Activated T-cell treated with anti-CD3 and anti-CD28 coated beads for 1 hour (primary cell): ENCODE measurements at regions not wholly inside any gene's neighbourhood (a gene's known extent, or its start where the extent isn't known, plus 50 kb on each side); places are given as distances from the start of the nearest gene placed in this dataset.
"Not testable (repeated sequence)": the region's sequence is repeated elsewhere in the genome, so short reads cannot be mapped to it uniquely, and the experiment has no call there.

Experiments used
- DNase-seq: peaks from one replicate; pipeline ENCODE4 v3.0.0-alpha.2; 2020; ENCODE audit warnings: low read depth

DNA sequence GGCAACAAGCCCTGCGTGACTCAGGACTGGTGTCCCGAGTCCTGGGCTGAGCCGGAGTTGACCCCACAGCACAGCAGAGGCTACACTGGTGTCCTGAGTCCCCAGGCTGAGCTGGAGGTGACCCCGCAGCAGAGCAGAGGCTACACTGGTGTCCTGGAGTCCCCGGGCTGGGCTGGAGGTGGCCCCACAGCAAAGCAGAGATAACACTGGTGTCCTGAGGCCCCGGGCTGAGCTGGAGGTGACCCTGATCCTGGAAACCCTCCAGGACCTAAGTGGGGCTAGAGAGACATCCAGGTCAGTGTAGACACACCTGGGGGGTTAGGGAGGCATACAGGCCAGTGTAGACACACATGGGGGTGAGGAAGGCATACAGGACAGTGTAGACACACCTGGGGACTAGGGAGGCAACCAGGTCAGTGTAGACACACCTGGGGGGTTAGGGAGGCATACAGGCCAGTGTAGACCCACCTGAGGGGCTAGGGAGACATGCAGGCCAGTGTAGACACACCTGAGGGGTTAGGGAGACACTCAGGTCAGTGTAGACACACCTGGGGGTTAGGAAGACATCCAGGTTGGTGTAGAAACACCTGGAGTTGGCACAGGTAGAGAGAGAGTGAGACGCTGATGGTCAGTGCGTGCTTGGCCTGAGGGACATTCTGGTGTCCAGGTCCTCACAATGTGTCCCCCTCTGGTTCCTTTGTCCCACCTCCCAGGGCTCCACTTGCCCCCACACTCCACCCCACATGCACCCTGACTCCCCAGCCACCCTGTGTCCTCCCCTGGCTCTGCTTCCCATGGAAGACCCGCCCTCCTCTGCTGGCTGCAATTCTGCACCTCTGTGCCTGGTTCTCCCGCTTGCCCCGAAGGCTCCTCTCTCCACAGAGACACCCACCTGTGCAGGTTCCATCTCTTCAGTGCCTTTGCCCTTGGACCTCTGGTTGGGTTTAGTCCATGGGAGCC is 321.6 kb upstream of the SFSWAP start:
- no peak for DNase-seq

DNA sequence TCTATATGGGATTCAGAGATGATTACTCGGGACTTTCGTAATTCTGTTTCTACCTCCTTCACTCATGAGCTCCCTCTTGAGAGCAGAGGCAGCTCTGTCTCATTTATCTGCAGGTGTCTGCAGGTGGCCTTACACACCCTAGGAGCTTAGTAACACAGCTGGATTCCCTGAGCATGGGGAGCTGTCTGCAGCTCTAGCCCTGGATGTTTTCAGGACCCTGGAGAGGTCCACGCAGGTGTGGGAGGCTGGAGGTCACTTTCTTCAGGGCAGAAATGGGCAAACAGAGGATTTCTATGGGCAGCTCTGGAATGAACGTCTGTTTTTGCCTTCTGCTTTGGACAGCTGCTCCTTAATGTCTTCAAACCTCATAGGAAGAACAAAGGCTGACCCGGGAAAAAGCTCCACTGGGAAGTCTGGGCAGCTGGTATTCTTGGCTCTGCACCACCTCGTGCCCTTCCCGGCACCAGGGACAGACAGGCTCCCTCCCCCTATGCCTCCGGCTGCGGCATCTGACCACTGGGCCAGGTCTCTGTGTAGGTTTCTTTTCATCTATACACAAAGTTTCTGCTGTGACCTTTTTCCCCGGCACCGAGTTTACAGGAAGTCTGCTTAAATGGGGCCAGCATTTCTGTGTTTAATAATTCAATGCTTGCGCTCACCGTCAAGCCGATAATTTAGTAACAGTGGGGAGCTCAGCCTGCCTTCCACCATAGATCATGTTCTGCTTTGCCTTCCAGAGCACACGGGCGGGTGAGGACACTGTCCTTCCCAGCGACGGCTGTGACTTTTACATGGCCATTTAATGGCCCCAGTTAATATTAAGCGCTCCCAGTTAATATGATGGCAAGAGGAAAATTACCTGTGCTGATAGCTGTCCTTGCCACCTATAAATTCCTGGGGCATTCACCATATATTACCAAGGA is 320.2 kb upstream of the SFSWAP start:
- no peak for DNase-seq

DNA sequence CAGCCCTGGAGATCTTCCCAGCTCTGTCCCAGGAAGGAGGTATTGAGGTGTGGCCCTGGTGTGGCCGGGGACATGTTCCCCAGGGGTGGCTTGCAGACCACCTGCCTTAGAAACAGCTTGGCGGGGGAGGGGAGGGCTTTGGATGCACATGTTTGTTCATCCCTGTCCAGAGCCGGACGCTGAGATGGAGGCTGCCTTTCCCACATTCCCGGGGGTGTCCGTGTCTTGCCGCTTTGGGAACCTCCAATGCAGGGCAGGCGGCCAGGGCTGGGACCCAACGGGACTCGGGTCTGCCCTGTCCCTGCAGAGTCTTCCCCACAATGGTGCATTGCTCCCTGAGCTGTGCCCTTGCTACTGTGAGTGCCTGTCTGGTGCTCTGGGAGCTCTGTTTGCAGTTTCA is 319.5 kb upstream of the SFSWAP start:
- DNase-seq = no peak

GRCh38 chr12:131394752-131395151 is 316.1 kb upstream of the SFSWAP start:
- DNase-seq = not testable (repeated sequence)

DNA sequence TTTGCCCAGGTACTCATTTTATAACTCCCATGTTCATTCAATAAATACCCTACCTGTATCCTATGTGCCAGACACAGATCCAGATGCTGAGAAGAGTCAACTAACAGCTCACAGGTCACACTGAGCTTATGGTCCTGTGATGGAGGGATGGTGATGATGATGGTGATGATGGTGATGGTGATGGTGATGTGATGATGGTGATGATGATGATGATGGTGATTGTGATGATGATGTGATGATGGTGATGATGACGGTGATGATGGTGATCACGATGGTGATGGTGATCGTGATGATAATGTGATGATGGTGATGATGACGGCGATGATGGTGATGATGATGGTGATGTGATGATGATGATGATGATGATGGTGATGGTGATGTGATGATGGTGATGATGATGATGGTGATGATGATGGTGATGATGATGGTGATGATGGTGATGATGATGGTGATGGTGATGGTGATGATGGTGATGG is 315.6 kb upstream of the SFSWAP start:
- not testable (repeated sequence) for DNase-seq

DNA sequence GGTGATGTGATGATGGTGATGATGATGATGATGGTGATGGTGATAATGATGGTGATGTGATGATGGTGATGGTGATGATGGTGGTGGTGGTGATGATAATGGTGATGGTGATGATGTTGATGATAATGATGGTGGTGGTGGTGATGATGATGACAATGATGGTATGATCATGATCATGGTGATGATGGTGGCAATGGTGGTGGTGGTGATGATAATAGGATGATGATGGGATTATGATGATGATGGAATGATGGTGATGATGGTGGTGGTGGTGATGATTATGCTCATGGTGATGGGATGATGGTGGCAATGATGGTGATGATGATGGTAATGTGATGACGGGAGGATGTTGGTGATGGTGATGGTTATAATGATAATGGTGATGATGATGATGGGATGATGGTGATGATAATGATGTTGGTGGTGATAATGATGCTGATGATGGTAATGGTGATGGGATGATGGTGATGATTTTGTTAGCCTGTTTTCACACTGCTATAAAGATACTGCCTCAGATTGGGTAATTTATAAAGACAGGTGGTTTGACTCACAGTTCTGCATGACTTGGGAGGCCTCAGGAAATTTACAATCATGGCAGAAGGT is 314.8 kb upstream of the SFSWAP start:
- no peak for DNase-seq

GRCh38 chr12:131397493-131398181 is 313.3 kb upstream of the SFSWAP start:
- no peak for DNase-seq

DNA sequence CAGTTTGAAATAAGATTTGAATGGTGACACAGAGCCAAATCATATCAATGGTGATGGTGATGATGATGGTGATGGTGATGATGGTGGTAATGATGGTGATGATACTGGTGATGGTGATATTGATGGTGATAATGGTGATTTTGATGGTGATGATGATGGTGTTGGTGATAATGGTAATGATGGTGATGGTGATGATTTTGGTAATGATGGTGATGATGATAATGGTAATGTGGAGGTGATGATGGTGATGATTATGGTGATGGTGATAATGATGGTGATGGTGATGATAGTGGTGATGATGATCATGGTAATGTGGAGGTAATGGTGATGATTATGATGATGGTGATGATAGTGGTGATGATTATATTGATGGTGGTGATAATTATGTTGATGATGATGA is 311.9 kb upstream of the SFSWAP start:
- no peak for DNase-seq

DNA sequence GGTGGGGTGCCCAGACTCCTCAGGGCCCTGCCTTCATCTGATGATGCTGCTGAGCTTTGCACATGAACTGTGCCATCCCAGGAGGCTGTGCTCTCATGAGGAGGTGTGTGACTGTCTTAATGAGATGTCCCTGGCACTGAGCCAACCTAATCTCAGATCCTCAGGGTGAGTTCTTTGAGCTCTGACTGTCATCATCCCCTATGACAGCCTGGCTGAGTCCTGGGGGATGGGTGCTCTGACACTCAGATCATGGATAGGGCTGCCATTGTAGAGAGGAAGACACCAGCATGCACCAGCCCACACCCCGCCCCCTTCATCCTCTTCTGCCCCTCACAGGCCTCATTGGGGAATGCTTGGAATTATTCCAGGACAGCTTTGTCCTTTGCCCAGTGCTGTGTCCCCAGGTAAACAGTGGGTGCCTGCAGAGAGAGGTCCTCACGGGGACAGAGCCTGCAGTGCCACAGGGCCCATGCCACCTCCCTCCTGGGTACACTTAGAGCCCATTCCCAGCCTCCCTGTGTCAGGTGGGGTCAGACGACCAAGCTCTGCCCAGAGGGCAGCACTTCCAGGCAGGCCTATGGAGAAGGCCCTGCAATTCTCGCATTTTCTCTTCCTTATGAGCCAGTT is 310.1 kb upstream of the SFSWAP start:
- not testable (repeated sequence) for DNase-seq

DNA sequence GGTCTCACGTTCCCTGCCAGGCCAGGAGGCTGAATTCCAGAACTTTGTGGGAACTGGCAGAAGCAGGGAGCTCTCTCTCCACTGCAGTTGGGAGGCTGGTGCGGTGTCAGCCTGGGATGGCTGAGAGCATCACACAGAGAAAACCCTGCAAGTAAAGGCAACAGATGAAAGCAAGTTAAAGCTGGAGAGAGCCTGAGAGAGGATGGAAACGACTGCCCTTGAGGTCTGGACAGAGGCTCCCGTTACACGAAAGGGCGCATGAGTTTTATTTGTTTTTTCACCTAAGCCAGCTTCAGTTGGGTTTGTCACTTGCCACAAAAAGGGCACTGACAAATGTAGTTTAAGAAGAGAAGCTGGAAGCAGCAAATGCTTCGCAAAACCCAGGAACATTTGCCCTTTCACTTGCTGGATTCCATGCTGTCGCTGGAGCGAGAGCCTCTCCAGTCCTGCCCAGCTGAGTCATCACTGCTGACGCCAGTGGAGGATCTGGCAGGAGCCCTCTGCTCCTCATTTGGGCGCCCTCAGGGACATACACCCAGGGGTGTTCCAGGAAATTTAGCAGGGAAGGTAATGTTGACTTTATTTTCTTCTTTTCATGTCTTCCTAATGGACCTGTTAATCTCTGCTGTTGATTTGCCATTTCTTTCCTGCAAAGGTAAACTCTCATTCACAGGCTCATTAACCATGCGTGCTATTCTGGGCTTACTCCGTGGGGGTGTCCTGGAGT is 308.8 kb upstream of the SFSWAP start:
- DNase-seq = not testable (repeated sequence)

GRCh38 chr12:131402781-131403396 is 308.0 kb upstream of the SFSWAP start:
- DNase-seq = no peak

DNA sequence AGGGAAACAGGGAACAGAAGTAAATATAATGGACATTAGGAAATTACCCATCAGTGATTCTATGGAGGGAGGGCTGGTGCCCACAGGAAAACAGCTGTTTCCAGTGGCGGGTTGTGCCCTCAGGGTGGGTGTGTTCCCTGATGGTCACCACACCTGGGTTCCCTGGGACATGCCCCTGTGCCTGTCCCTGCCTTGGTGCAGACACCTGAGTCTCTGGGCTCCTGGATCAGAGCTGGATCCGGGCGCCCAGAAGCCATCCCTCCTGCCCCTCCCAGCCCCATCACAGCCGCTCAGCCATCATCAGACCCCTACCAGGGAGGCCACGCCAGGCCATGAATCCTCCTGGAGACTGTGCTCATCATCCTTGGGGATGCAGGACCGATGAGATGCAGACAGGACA is 307.2 kb upstream of the SFSWAP start:
- no peak for DNase-seq

DNA sequence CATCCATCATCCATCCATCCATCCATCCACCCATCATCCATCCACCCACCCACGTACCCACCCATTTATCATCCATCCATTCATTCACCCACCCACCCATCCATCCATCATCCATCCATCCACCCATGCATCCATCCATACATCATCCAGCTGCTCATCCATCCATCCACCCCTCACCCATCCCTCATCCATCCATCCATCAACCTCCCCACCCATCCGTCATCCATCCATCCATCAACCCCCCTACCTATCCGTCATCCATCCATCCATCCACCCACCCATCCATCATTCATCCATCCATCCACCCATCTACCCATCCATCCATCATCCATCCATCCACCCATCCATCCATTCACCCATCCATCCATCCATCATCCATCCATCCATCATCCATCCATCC is 306.2 kb upstream of the SFSWAP start:
- DNase-seq = no peak

DNA sequence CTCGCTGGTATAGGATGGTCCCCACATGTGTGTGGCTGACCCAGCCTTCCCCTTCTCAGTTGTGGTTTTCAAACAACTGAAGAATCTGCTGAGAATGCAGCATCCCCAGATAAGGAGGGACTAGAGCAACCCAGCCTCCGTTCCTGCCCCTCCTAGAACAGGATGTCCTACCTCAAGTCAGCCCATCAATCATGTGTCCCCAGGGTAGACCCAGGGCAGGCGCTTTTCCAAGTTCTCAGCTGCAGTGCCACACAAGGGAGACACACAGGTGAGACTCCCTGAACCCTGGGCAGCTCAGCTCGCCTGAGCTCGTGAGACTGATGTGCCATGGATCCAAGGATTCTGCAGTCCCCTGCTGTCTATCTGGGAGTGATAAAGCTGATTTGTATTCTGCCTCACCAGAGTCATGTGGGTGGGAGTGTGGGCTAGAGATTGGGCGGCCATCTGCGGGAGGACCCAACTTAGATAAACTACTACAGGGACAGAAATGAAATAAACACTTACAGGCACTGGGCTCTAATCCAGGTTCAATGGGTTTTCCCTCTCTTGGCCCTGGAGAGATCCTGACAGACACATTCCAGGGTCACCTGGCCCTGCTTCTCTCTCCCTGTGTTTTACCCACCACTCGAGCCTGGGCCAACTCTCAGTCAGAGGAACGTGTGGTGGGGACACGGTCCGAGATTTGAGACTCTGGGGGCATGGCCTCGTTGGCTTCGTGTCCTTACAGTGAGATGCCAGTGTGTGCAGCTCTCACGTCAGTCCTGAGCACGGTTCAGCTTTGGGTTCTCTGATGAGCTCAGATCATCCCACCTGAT is 303.5 kb upstream of the SFSWAP start:
- no peak for DNase-seq

DNA sequence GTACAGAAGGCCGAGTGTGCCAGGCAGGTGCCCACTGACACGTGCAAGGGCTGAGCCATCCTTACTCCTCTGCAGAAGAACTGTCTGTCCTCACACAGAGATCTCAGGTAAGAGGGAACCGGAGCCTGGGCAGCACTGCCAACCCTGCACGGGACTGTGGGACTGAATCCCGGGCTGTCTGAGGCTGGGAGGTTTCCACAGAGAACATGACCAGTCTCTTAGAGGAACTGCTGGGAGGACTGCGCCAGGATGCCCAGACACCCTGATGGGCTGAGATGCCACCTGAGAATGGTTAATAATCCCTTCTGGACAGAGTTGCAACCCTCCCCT is 302.9 kb upstream of the SFSWAP start:
- no peak for DNase-seq

DNA sequence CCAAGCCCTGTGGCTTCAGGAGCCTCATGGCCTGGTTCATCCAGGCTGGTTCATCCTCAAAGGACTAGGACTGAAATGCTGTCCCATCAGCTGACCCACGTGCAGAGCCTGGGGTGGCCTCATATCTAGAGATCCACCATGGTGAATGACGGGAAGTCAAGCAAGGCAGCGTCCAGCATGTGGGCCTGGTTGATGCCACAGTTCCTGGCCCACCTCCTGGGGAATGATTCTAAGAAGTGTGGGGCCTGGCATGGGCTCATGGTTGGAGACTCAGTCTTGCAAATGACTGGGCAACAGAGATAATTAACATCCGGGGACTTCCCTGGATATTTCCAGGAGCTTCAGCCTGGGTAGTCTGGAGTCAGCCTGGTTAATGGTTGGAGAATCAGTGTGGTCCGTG is 302.4 kb upstream of the SFSWAP start:
- DNase-seq = no peak

DNA sequence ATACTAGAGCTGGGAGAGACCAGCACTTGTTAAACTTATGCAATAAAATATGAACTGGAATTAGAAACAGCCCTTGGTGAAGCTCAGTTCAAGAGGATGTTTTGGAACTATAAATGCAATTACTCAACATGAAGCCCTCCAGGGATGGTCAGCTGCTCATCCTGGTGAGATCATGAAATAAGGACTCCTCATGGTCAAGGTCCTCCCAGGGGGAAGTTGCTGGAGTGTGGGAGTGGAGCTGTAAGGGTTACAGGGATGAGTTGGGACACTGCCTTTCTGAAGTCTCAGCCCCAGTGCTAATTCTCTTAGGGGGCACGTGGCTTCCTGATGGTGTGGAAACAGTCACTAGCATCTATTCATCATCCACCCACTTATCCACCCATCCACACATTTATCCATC is 301.7 kb upstream of the SFSWAP start:
- DNase-seq = no peak

DNA sequence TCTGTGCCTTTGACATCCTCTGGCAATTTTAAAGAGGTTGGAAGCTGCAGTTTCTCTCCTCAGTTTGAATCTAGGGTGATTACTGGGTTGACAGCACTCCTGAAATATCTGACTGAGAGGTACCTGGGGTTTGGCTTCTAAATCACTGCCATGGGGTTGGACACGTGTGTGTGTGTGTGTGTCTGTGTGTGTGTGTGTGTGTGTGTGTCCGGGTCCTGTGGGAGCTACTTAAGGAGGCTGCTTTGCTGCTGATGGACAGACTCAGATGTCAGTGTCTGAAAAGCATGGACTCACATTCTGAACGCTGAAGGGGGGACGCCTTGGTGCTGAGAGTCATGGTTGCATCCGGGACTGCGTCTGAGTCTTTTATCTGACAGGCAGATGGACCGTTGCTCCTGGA is 299.1 kb upstream of the SFSWAP start:
- not testable (repeated sequence) for DNase-seq

GRCh38 chr12:131413006-131413405 is 297.9 kb upstream of the SFSWAP start:
- DNase-seq = no peak
